Left lung (tissue), 4 donors: ENCODE measurements at regions not wholly inside any gene's neighbourhood (a gene's known extent, or its start where the extent isn't known, plus 50 kb on each side); places are given as distances from the start of the nearest gene placed in this dataset.

Source experiments
- ATAC-seq: fragments of 200-7000 bp; cut with Tn5 transposase; one replicate; pipeline ENCODE4 v1.9.1; 2020; ENCODE audit warnings: moderate library complexity
- DNase-seq, 4 donors: peaks; one replicate each; pipeline ENCODE4 v3.0.0-alpha.2; 2013 to 2020
- H3K27ac ChIP-seq, 2 donors: fragments of 200-600 bp; sonication (generic) in 1 of 2; one replicate each; pipeline versions ENCODE4 v1.5.0 to v1.8.0; 2020 to 2021
- H3K27me3 ChIP-seq, 2 donors: fragments of 200-600 bp; sonication (generic) in 1 of 2; one replicate each; pipeline versions ENCODE4 v1.5.0 to v1.8.0; 2020 to 2021
- H3K36me3 ChIP-seq, 2 donors: fragments of 200-600 bp; sonication (generic) in 1 of 2; one replicate each; pipeline versions ENCODE4 v1.5.0 to v1.8.0; 2020 to 2021
- H3K4me1 ChIP-seq, 2 donors: fragments of 200-600 bp; one replicate each; pipeline ENCODE4 v1.8.0; 2021
- H3K4me3 ChIP-seq, 2 donors: fragments of 200-600 bp; sonication (generic) in 1 of 2; one replicate each; pipeline versions ENCODE4 v1.5.0 to v1.8.0; 2020 to 2021; ENCODE audit warnings: mild to moderate bottlenecking in 1 of 2
- H3K9me3 ChIP-seq, 2 donors: fragments of 200-600 bp; sonication (generic) in 1 of 2; one replicate each; pipeline versions ENCODE4 v1.5.0 to v1.8.0; 2020 to 2021
- CTCF ChIP-seq, 2 donors: fragments of 200-600 bp; sonication (generic) in 1 of 2; IDR thresholded peaks; one replicate each; pipeline versions ENCODE4 v1.5.0 to v1.8.0; 2021; ENCODE audit warnings: antibody characterized with exemption in 2 of 2
- intact Hi-C, 2 donors: fragments of 100-400 bp; cut with DNase I; formaldehyde crosslinking; loops; one replicate each; pipeline versions ENCODE4 v1.11.2 to v1.14.2; 2022
- donor health status: DM: no; HTN: yes; CAD: no.
- donor health status: DM: no; HTN: no; CAD: no.

GRCh38 chr1:239730378-239730777 is 344.0 kb downstream of the CHRM3 start:
- no peak for ATAC-seq

GRCh38 chr1:239731082-239731748 is 344.8 kb downstream of the CHRM3 start:
- DNase-seq, result no peak
- H3K36me3 ChIP-seq, result no peaks in the 10 kb centered on the region
- H3K4me3 ChIP-seq, result no peak overlapping the region
- intact Hi-C loops, result no loop called here
- no peaks in the 10 kb centered on the region for H3K4me1 ChIP-seq
- no peaks in the 10 kb centered on the region for H3K9me3 ChIP-seq
- no peak for TF ChIP-seq CTCF (IDR thresholded peaks at IDR 0.05)
- H3K27ac ChIP-seq, result no peak overlapping the region
- ATAC-seq, result no peak
- H3K27me3 ChIP-seq, result no peaks in the 10 kb centered on the region

More at GRCh38 chr1:239730378-239730777, 344.0 kb downstream of the CHRM3 start:
- Histone ChIP-seq H3K27ac (no peak overlapping the region), H3K4me3 (no peak overlapping the region), H3K4me1 (no peaks in the 10 kb centered on the region), H3K27me3 (no peaks in the 10 kb centered on the region), H3K9me3 (no peaks in the 10 kb centered on the region), H3K36me3 (no peaks in the 10 kb centered on the region)
- DNase-seq, result no peak
- intact Hi-C loops, result no loop called here
- no peak for TF ChIP-seq CTCF (IDR thresholded peaks at IDR 0.05)

- no peak overlapping the region for H3K4me3 ChIP-seq
- no peaks in the 10 kb centered on the region for H3K36me3 ChIP-seq
- H3K27ac ChIP-seq, result no peak overlapping the region
- ATAC-seq (no peak), DNase-seq (no peak)
- intact Hi-C loops, result no loop called here
- TF ChIP-seq CTCF (IDR thresholded peaks at IDR 0.05), result no peak
- H3K4me1 ChIP-seq, result no peaks in the 10 kb centered on the region
- H3K27me3 ChIP-seq, result no peaks in the 10 kb centered on the region
- no peaks in the 10 kb centered on the region for H3K9me3 ChIP-seq
These were observed 346.4 kb downstream of the CHRM3 start for GRCh38 chr1:239732770-239733169.

- no peak for TF ChIP-seq CTCF (IDR thresholded peaks at IDR 0.05)
- no peak for DNase-seq
- no peaks in the 10 kb centered on the region for H3K27me3 ChIP-seq
- H3K9me3 ChIP-seq, result no peaks in the 10 kb centered on the region
- intact Hi-C loops, result no loop called here
- H3K4me3 ChIP-seq, result no peak overlapping the region
- ATAC-seq, result no peak
- H3K36me3 ChIP-seq, result no peaks in the 10 kb centered on the region
- H3K27ac ChIP-seq, result no peak overlapping the region
- no peaks in the 10 kb centered on the region for H3K4me1 ChIP-seq
These were observed 347.6 kb downstream of the CHRM3 start for GRCh38 chr1:239733995-239734394.

- Histone ChIP-seq H3K36me3 (no peaks in the 10 kb centered on the region), H3K4me3 (no peak overlapping the region), H3K27me3 (no peaks in the 10 kb centered on the region), H3K27ac (no peak overlapping the region), H3K4me1 (no peaks in the 10 kb centered on the region), H3K9me3 (no peaks in the 10 kb centered on the region)
- intact Hi-C loops, result no loop called here
- peak in 2 of 4 donors; percentile 72 to 78 for DNase-seq
- no peak for TF ChIP-seq CTCF (IDR thresholded peaks at IDR 0.05)
- no peak for ATAC-seq
These were observed 348.7 kb downstream of the CHRM3 start for GRCh38 chr1:239735111-239735510.
